GM13977 (cell line): ENCODE measurements at regions not wholly inside any gene's neighbourhood (a gene's known extent, or its start where the extent isn't known, plus 50 kb on each side); places are given as distances from the start of the nearest gene placed in this dataset.

Source experiments
- DNase-seq: peaks from one replicate; pipeline ENCODE4 v3.0.0; 2012; ENCODE audit warnings: low spot score
- in situ Hi-C: fragments of 300-500 bp; cut with MboI; formaldehyde crosslinking; loops from one replicate; pipeline ENCODE4 v1.12.0; 2022; ENCODE audit warnings: low sequenced_read_pairs, low pct_unique_long_range_greater_than_20kb, mixed read lengths, inconsistent platforms; ENCODE audit not compliant: unreplicated experiment
- TF ChIP-seq, protein P1 (sequence below): IDR thresholded peaks from 2 replicates; pipeline ENCODE4 v1.5.1; 2012; ENCODE audit warnings: mild to moderate bottlenecking, control low read depth; ENCODE audit not compliant: insufficient read depth; ENCODE audit errors: extremely low read depth, missing control alignments

GRCh38 chr1:71179997-71180396 lies 99.2 kb upstream of the ZRANB2 start:
- in situ Hi-C loops: no loop called here
- no peak for DNase-seq
- TF ChIP-seq, protein P1, sequence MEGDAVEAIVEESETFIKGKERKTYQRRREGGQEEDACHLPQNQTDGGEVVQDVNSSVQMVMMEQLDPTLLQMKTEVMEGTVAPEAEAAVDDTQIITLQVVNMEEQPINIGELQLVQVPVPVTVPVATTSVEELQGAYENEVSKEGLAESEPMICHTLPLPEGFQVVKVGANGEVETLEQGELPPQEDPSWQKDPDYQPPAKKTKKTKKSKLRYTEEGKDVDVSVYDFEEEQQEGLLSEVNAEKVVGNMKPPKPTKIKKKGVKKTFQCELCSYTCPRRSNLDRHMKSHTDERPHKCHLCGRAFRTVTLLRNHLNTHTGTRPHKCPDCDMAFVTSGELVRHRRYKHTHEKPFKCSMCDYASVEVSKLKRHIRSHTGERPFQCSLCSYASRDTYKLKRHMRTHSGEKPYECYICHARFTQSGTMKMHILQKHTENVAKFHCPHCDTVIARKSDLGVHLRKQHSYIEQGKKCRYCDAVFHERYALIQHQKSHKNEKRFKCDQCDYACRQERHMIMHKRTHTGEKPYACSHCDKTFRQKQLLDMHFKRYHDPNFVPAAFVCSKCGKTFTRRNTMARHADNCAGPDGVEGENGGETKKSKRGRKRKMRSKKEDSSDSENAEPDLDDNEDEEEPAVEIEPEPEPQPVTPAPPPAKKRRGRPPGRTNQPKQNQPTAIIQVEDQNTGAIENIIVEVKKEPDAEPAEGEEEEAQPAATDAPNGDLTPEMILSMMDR: no peak

DNA sequence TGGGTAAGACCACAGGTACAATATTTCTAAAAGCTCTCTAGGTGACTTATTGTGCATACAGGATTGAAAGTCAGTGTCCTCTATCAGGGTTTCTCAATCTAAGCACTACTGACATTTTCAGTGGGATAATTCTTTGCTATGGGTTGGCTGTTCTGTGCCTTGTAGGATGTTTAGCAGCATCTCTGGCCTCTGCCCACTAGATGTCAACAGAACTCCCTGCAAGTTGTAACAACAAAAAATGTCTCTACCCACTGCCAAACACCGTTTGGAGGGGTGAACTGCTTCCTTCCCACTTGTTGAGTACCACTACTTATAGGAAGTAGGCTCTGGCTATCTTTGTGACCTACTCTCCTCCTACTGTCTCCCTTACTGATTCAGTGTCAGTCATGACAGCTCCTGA lies 90.1 kb upstream of the ZRANB2 start:
- no peak for DNase-seq
- in situ Hi-C loops: no loop called here
- TF ChIP-seq, protein P1: no peak

DNA sequence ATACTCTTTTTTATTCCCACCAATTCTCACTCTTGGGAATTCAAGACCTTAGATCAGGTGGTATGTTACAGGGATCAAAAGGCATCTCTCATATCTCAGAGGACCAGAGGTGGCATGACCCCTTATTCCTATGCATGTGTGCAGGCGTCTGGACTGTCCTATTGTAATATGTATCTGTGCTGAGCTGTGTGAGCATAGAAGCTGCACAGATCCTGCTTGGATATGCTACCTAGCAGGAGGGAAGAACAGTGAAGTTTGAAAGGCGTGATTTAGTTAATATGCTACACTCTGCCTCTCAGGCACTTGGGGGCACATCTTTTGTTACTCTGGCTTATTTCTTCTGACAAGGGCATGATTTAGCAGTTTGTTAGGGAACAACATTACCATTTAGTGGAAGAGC lies 86.7 kb upstream of the ZRANB2 start:
- TF ChIP-seq, protein P1: no peak
- in situ Hi-C loops: no loop called here
- no peak for DNase-seq

DNA sequence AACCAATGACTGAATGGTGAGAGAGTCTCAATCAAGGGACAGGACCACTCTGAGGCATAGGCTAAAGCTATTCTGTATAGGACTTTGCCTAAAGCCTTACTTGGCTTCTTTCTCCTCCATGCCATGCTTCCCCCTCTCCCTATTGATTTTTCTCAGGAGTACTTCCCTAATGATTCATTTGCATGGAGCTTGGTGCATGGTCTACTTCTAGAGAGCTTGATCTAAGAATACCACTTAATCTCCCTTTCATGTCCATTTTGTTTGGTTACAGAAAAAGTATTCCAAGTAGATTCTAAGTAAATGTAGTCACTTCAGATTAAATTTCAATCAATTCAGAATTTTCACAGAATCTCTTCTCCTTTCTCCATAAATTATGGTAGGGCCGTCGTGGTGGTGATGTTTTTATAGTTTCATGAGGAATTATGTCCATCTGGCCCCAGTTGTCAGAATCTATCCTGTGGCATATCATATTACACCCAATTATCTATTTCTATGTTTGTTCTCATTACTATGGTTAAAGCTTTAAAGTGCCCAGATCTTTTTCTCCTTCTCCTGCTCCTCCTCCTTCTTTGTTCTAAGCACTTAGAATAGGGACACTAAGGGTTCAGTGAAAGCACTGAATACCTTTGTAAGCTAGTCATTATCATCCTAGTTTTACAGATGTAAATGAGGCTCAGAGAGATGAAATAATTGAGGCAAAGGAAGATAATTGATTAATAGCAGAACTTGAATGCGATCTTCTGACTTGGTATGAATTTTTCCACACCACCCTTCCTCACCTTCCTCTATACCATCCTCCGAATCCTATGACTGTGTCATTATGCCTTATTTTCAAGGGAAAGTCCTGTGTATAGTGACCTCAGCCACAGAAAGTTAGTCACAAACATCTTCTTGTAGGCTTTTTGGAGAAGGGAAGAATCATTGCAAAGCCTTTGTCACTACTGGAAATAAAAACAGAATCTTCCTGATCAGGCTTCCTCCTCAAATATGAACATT lies 85.6 kb upstream of the ZRANB2 start:
- in situ Hi-C loops: no loop called here
- TF ChIP-seq, protein P1: no peak
- DNase-seq: no peak

DNA sequence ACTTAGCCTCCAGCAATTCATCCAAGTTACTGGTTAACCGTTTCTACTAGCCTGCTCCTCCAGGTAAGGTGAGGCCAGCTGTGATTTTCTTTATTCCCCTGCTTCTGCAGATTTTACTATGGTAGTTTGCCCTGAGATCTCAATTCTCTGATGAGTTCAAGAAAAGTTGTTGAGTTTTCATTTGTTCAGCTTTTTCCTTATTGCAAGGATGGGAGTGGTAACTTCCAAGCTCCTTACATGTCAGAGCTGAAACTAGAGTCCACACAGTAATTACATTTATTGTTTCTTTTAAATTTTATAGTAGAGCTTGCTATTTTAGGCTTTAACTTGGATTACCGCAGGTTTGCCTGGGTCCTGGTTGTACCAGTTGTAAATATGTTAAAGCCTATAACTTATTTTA lies 76.9 kb upstream of the ZRANB2 start:
- TF ChIP-seq, protein P1: no peak
- in situ Hi-C loops: no loop called here
- DNase-seq: no peak

- in situ Hi-C loops: no loop called here
Measured at GRCh38 chr1:71157151-71157550, 76.3 kb upstream of the ZRANB2 start.

More at GRCh38 chr1:71157151-71157550, 76.3 kb upstream of the ZRANB2 start:
- TF ChIP-seq, protein P1: no peak
- DNase-seq: no peak
